GM19324 (cell line): ENCODE measurements at regions not wholly inside any gene's neighbourhood (a gene's known extent, or its start where the extent isn't known, plus 50 kb on each side); places are given as distances from the start of the nearest gene placed in this dataset.

Source experiments
- ATAC-seq: cut with Tn5 transposase; IDR thresholded peaks from one replicate; pipeline ENCODE4 v1.9.1; 2021; ENCODE audit warnings: mild to moderate bottlenecking, moderate library complexity; ENCODE audit not compliant: unreplicated experiment, low FRiP score

GRCh38 chr12:97404093-97404492 lies 58.5 kb upstream of the RMST start:
- ATAC-seq: peak; percentile 39

DNA sequence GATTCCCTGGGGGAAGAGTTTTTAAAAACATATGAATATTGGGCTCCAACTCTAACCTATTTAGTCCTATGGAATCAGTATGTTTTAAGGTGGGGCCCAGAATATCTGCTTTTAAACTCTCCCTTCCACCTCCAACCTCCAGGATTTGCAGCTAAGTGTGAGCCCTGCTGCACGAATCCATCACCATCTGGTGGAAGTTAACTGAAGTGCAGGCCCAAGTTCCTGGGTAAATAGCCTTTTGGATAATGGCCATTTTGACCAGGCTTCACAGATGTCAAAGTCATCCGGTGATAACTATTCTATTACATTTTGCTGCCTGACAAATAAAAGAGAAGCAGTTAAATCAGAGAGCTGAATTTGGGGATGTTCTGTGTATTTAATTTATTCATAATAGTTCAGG lies 58.1 kb upstream of the RMST start:
- ATAC-seq: peak; percentile 83

DNA sequence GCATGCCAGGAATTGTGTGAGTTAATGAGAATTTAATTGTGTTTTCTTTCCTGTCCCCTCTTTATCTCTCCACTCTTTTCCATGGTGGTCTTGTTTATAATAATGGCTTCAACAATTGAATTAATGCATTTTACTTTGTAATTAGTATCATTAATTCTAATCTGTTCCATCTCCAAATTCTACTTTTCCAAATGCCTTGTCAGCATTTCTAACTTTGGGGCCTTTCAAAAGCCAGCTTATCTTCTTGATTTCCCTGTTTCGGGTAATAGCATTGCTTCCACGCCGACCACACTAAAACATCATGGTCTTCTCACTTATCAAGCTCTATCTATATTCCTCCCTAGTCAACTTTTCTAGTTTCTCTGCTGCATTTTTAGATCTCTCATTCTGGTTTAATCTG lies 54.2 kb upstream of the RMST start:
- ATAC-seq: no peak

GRCh38 chr12:97411341-97411740 lies 51.3 kb upstream of the RMST start:
- no peak for ATAC-seq
